T-helper 1 cell treated with Interleukin-12 subunit alpha and Interleukin-12 subunit beta and Interleukin-4 antibody, amounts not matched to agents 30 ng/mL and 1 ng/mL, for 36 hours (primary cell): ENCODE measurements at regions not wholly inside any gene's neighbourhood (a gene's known extent, or its start where the extent isn't known, plus 50 kb on each side); places are given as distances from the start of the nearest gene placed in this dataset.

Experiments used
- intact Hi-C: fragments of 100-400 bp; cut with micrococcal nuclease; formaldehyde crosslinking; loops from one replicate; pipeline ENCODE4 v1.15.1; 2024

GRCh38 chr15:70316059-70316600 lies 218.4 kb upstream of the TLE3 start:
- intact Hi-C loops, result no loop called here

- intact Hi-C loops, result no loop called here
These were observed 217.7 kb upstream of the TLE3 start for GRCh38 chr15:70315431-70315830.

GRCh38 chr15:70314688-70315087 lies 217.0 kb upstream of the TLE3 start:
- intact Hi-C loops, result no loop called here

GRCh38 chr15:70314018-70314354 lies 216.3 kb upstream of the TLE3 start:
- intact Hi-C loops, result no loop called here

GRCh38 chr15:70313099-70314017 lies 215.6 kb upstream of the TLE3 start:
- intact Hi-C loops, result no loop called here

GRCh38 chr15:70311821-70312220 lies 214.1 kb upstream of the TLE3 start:
- intact Hi-C loops, result no loop called here

- intact Hi-C loops, result loop anchor here (10.0 kb wide), 1 partner anchor 365 kb away; no protein-coding TSS in a partner anchor
These were observed 212.0 kb upstream of the TLE3 start for GRCh38 chr15:70309716-70310115.

- intact Hi-C loops, result loop anchor here (10.0 kb wide), 1 partner anchor 366 kb away; no protein-coding TSS in a partner anchor
These were observed 211.2 kb upstream of the TLE3 start for GRCh38 chr15:70308735-70309434.

- intact Hi-C loops, result loop anchor here (10.0 kb wide), 1 partner anchor 367 kb away; no protein-coding TSS in a partner anchor
These were observed 210.5 kb upstream of the TLE3 start for GRCh38 chr15:70308011-70308734.

GRCh38 chr15:70306582-70306981 lies 208.9 kb upstream of the TLE3 start:
- intact Hi-C loops, result loop anchor here (10.0 kb wide), 1 partner anchor 368 kb away; no protein-coding TSS in a partner anchor

GRCh38 chr15:70306081-70306480 lies 208.4 kb upstream of the TLE3 start:
- intact Hi-C loops, result loop anchor here (10.0 kb wide), 1 partner anchor 369 kb away; no protein-coding TSS in a partner anchor

- intact Hi-C loops, result loop anchor here (5.0 to 10.0 kb wide), 3 partner anchors 203 to 837 kb away; no protein-coding TSS in a partner anchor
These were observed 206.3 kb upstream of the TLE3 start for GRCh38 chr15:70303981-70304380.

- intact Hi-C loops, result loop anchor here (5.0 to 10.0 kb wide), 3 partner anchors 205 to 835 kb away; no protein-coding TSS in a partner anchor
These were observed 204.6 kb upstream of the TLE3 start for GRCh38 chr15:70302360-70302759.

GRCh38 chr15:70301396-70301795 lies 203.7 kb upstream of the TLE3 start:
- intact Hi-C loops, result loop anchor here (2.0 to 10.0 kb wide), 4 partner anchors 206 to 834 kb away; no protein-coding TSS in a partner anchor

GRCh38 chr15:70299931-70300869 lies 202.5 kb upstream of the TLE3 start:
- intact Hi-C loops, result loop anchor here (1.0 to 10.0 kb wide), 9 partner anchors 42 to 833 kb away; no protein-coding TSS in a partner anchor

- intact Hi-C loops, result no loop called here
These were observed 199.8 kb upstream of the TLE3 start for GRCh38 chr15:70297465-70298058.

- intact Hi-C loops, result no loop called here
These were observed 197.1 kb upstream of the TLE3 start for GRCh38 chr15:70294731-70295305.

GRCh38 chr15:70293591-70294470 lies 196.1 kb upstream of the TLE3 start:
- intact Hi-C loops, result no loop called here
